ENCODE measurements at regions not wholly inside any gene's neighbourhood (a gene's known extent, or its start where the extent isn't known, plus 50 kb on each side); places are given as distances from the start of the nearest gene placed in this dataset.

GRCh38 chr1:82830690-82831380 lies 1030.1 kb downstream of the ADGRL2 start:
- Histone ChIP-seq H3K4me3 (ENCODE audit: low read length) (no peak overlapping the region), H3K4me1 (ENCODE audit: control insufficient read depth in 2 of 2, insufficient read depth in 2 of 2, low read length in 2 of 2) (no peaks in the 10 kb centered on the region), H3K27me3 (ENCODE audit: control insufficient read depth in 2 of 2, insufficient read depth in 2 of 2, low read length in 2 of 2) (no peaks in the 10 kb centered on the region), H3K9me3 (ENCODE audit: control insufficient read depth in 2 of 3, low read length in 3 of 3) (no peaks in the 10 kb centered on the region), H3K36me3 (ENCODE audit: control insufficient read depth in 2 of 3, insufficient read depth in 3 of 3, low read length in 3 of 3) (no peaks in the 10 kb centered on the region), H3K27ac (ENCODE audit: low read depth, low read length) (no peak overlapping the region)
- peak overlapping the region in 6 of 9 donors; percentile 3 to 68 (median 56) for H3K27ac Mint-ChIP-seq
- peak; percentile 89 for ATAC-seq
- H3K36me3 Mint-ChIP-seq, result no peaks in the 10 kb centered on the region
- H3K4me3 Mint-ChIP-seq, result peak overlapping the region in 4 of 10 donors; percentile 4 to 23 (median 10)
- H3K9me3 Mint-ChIP-seq, result peaks cover 0 to 4% (median 0%) of the 10 kb centered on the region in 11 donors
- DNase-seq, result peak in 3 of 9 donors; percentile 27 to 44 (median 28)
- CTCF ChIA-PET, result no interaction called here
- peaks cover 4 to 13% (median 5%) of the 10 kb centered on the region in 7 donors for H3K4me1 Mint-ChIP-seq
- intact Hi-C loops (cut with micrococcal nuclease), result no loop called here
- peaks cover 0 to 4% (median 0%) of the 10 kb centered on the region in 5 donors for H3K27me3 Mint-ChIP-seq
- POLR2A ChIA-PET, result no interaction called here

- H3K27ac Mint-ChIP-seq, result no peak overlapping the region
These were observed 1028.8 kb downstream of the ADGRL2 start for GRCh38 chr1:82829527-82829926.

DNA sequence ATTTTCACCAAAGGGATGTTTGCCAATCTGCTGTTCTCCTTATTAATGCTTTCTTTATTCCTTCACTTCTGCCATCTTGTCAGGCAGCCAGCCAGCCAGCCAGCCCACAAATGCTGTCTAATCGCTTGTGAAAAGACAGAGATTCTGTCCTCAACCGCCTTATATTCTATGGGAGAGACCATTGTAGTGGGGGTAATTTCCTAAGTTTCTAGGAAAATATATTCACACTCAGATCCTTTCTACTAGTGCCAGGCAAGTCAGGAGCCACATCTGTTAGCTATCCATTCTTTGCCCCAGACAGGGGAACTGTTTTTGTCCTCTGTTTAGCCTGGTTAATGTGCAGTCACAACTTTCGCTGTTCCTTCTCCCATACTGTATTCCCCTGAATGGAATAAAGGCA lies 1023.1 kb downstream of the ADGRL2 start:
- Histone ChIP-seq H3K36me3 (ENCODE audit: control insufficient read depth in 2 of 3, insufficient read depth in 3 of 3, low read length in 3 of 3) (no peaks in the 10 kb centered on the region), H3K4me1 (ENCODE audit: control insufficient read depth in 2 of 2, insufficient read depth in 2 of 2, low read length in 2 of 2) (no peaks in the 10 kb centered on the region), H3K27me3 (ENCODE audit: control insufficient read depth in 2 of 2, insufficient read depth in 2 of 2, low read length in 2 of 2) (no peaks in the 10 kb centered on the region), H3K9me3 (ENCODE audit: control insufficient read depth in 2 of 3, low read length in 3 of 3) (no peaks in the 10 kb centered on the region), H3K27ac (ENCODE audit: low read depth, low read length) (no peak overlapping the region), H3K4me3 (ENCODE audit: low read length) (no peak overlapping the region)
- intact Hi-C loops (cut with micrococcal nuclease), result no loop called here
- CTCF ChIA-PET, result interaction anchor here (0.5 kb wide), 1 partner anchor 12 kb away, joined by 3 read pairs; no protein-coding TSS in a partner anchor
- peaks cover 0 to 10% (median 4%) of the 10 kb centered on the region in 5 donors for H3K27me3 Mint-ChIP-seq
- DNase-seq (no peak), ATAC-seq (no peak)
- peaks cover 5 to 12% (median 7%) of the 10 kb centered on the region in 7 donors for H3K4me1 Mint-ChIP-seq
- POLR2A ChIA-PET, result no interaction called here
- no peaks in the 10 kb centered on the region for H3K36me3 Mint-ChIP-seq
- no peak overlapping the region for H3K27ac Mint-ChIP-seq
- no peak overlapping the region for H3K4me3 Mint-ChIP-seq
- H3K9me3 Mint-ChIP-seq, result no peaks in the 10 kb centered on the region

More at GRCh38 chr1:82829527-82829926, 1028.8 kb downstream of the ADGRL2 start:
- Histone ChIP-seq H3K4me1 (ENCODE audit: control insufficient read depth in 2 of 2, insufficient read depth in 2 of 2, low read length in 2 of 2) (no peaks in the 10 kb centered on the region), H3K27ac (ENCODE audit: low read depth, low read length) (no peak overlapping the region), H3K4me3 (ENCODE audit: low read length) (no peak overlapping the region), H3K27me3 (ENCODE audit: control insufficient read depth in 2 of 2, insufficient read depth in 2 of 2, low read length in 2 of 2) (no peaks in the 10 kb centered on the region), H3K9me3 (ENCODE audit: control insufficient read depth in 2 of 3, low read length in 3 of 3) (no peaks in the 10 kb centered on the region), H3K36me3 (ENCODE audit: control insufficient read depth in 2 of 3, insufficient read depth in 3 of 3, low read length in 3 of 3) (no peaks in the 10 kb centered on the region)
- ATAC-seq (no peak), DNase-seq (no peak)
- peaks cover 0 to 4% (median 0%) of the 10 kb centered on the region in 11 donors for H3K9me3 Mint-ChIP-seq
- no peak overlapping the region for H3K4me3 Mint-ChIP-seq
- H3K4me1 Mint-ChIP-seq, result peaks cover 4 to 13% (median 5%) of the 10 kb centered on the region in 7 donors
- peaks cover 0 to 10% (median 4%) of the 10 kb centered on the region in 5 donors for H3K27me3 Mint-ChIP-seq
- intact Hi-C loops (cut with micrococcal nuclease), result no loop called here
- POLR2A ChIA-PET, result no interaction called here
- CTCF ChIA-PET, result no interaction called here
- H3K36me3 Mint-ChIP-seq, result no peaks in the 10 kb centered on the region

DNA sequence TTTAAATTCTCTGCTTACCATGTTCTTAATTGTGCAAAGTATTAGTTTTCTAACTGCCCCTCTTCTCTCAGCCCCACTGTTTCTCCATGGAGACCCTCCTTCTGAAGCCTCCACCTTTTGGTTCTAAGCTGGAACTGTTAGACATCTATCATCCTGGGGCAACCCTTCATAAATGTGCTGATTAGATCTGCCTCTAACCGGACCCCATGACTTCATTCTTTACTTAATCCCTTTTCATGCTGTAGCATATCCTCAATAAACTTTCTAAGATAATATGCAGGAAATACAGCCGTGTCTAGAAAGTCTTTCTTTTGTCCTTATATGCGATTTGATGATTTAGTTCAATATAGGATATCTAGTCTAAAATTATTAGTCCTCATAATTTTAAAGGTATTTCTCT lies 1020.1 kb downstream of the ADGRL2 start:
- Mint-ChIP-seq H3K27me3 (peaks cover 0 to 10% (median 0%) of the 10 kb centered on the region in 5 donors), H3K4me1 (peaks cover 6 to 17% (median 11%) of the 10 kb centered on the region in 7 donors), H3K36me3 (no peaks in the 10 kb centered on the region), H3K27ac (peak overlapping the region in 1 of 9 donors; percentile 32), H3K9me3 (no peaks in the 10 kb centered on the region), H3K4me3 (no peak overlapping the region)
- POLR2A ChIA-PET, result no interaction called here
- Histone ChIP-seq H3K36me3 (ENCODE audit: control insufficient read depth in 2 of 3, insufficient read depth in 3 of 3, low read length in 3 of 3) (no peaks in the 10 kb centered on the region), H3K9me3 (ENCODE audit: control insufficient read depth in 2 of 3, low read length in 3 of 3) (no peaks in the 10 kb centered on the region), H3K27ac (ENCODE audit: low read depth, low read length) (no peak overlapping the region), H3K4me1 (ENCODE audit: control insufficient read depth in 2 of 2, insufficient read depth in 2 of 2, low read length in 2 of 2) (no peaks in the 10 kb centered on the region), H3K4me3 (ENCODE audit: low read length) (no peak overlapping the region), H3K27me3 (ENCODE audit: control insufficient read depth in 2 of 2, insufficient read depth in 2 of 2, low read length in 2 of 2) (no peaks in the 10 kb centered on the region)
- ATAC-seq, result no peak
- intact Hi-C loops (cut with micrococcal nuclease), result no loop called here
- DNase-seq, result no peak
- CTCF ChIA-PET, result no interaction called here

GRCh38 chr1:82819234-82819633 lies 1018.5 kb downstream of the ADGRL2 start:
- no peaks in the 10 kb centered on the region for H3K27me3 Mint-ChIP-seq
- H3K4me1 Mint-ChIP-seq, result peaks cover 6 to 17% (median 11%) of the 10 kb centered on the region in 7 donors
- peak overlapping the region; percentile 1 to 63 (median 42) for H3K4me3 Mint-ChIP-seq
- intact Hi-C loops (cut with micrococcal nuclease), result no loop called here
- Histone ChIP-seq H3K4me3 (ENCODE audit: low read length) (peak overlapping the region; percentile 16), H3K36me3 (ENCODE audit: control insufficient read depth in 2 of 3, insufficient read depth in 3 of 3, low read length in 3 of 3) (no peaks in the 10 kb centered on the region), H3K9me3 (ENCODE audit: control insufficient read depth in 2 of 3, low read length in 3 of 3) (no peaks in the 10 kb centered on the region), H3K27ac (ENCODE audit: low read depth, low read length) (no peak overlapping the region), H3K27me3 (ENCODE audit: control insufficient read depth in 2 of 2, insufficient read depth in 2 of 2, low read length in 2 of 2) (no peaks in the 10 kb centered on the region), H3K4me1 (ENCODE audit: control insufficient read depth in 2 of 2, insufficient read depth in 2 of 2, low read length in 2 of 2) (no peaks in the 10 kb centered on the region)
- DNase-seq, result peak in 1 of 9 donors; percentile 3
- H3K36me3 Mint-ChIP-seq, result no peaks in the 10 kb centered on the region
- no peaks in the 10 kb centered on the region for H3K9me3 Mint-ChIP-seq
- H3K27ac Mint-ChIP-seq, result peak overlapping the region in 5 of 9 donors; percentile 1 to 71 (median 12)
- POLR2A ChIA-PET, result no interaction called here
- CTCF ChIA-PET, result no interaction called here
- ATAC-seq, result no peak

GRCh38 chr1:82818586-82818985 lies 1017.9 kb downstream of the ADGRL2 start:
- CTCF ChIA-PET, result interaction anchor here (0.6 kb wide), 1 partner anchor 1578 kb away, joined by 3 read pairs; no protein-coding TSS in a partner anchor
- H3K36me3 Mint-ChIP-seq, result no peaks in the 10 kb centered on the region
- no peaks in the 10 kb centered on the region for H3K9me3 Mint-ChIP-seq
- Histone ChIP-seq H3K27ac (ENCODE audit: low read depth, low read length) (no peak overlapping the region), H3K4me3 (ENCODE audit: low read length) (peak overlapping the region; percentile 16), H3K4me1 (ENCODE audit: control insufficient read depth in 2 of 2, insufficient read depth in 2 of 2, low read length in 2 of 2) (no peaks in the 10 kb centered on the region), H3K27me3 (ENCODE audit: control insufficient read depth in 2 of 2, insufficient read depth in 2 of 2, low read length in 2 of 2) (no peaks in the 10 kb centered on the region), H3K36me3 (ENCODE audit: control insufficient read depth in 2 of 3, insufficient read depth in 3 of 3, low read length in 3 of 3) (no peaks in the 10 kb centered on the region), H3K9me3 (ENCODE audit: control insufficient read depth in 2 of 3, low read length in 3 of 3) (no peaks in the 10 kb centered on the region)
- no peak for DNase-seq
- H3K27me3 Mint-ChIP-seq, result no peaks in the 10 kb centered on the region
- H3K4me3 Mint-ChIP-seq, result peak overlapping the region in 9 of 10 donors; percentile 1 to 63 (median 35)
- POLR2A ChIA-PET, result interaction anchor here (0.6 kb wide), 1 partner anchor 79 kb away, joined by 3 read pairs; no protein-coding TSS in a partner anchor
- no peak for ATAC-seq
- peaks cover 6 to 17% (median 11%) of the 10 kb centered on the region in 7 donors for H3K4me1 Mint-ChIP-seq
- intact Hi-C loops (cut with micrococcal nuclease), result no loop called here
- H3K27ac Mint-ChIP-seq, result peak overlapping the region in 4 of 9 donors; percentile 12 to 71 (median 20)

DNA sequence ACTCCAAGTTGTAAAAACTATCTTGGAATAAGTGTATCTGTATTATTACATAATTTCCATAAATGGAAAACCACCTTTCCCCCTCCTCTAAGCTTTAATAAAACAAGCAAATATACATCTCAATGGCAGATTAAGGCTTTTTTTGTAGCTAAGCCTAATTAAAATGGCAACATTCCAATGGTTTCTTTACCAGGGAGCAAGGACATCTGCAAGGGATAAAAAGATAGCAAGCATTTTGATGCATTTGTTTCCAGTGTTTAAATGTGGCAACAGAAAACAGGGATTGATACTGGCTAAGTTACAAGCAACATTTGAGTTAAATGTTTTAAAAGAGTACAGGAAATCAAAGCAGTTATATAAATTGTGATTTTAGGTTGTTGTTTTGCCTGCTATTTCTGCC lies 1012.7 kb downstream of the ADGRL2 start:
- H3K4me1 Mint-ChIP-seq, result peaks cover 0 to under 1% (median 0%) of the 10 kb centered on the region in 7 donors
- H3K9me3 Mint-ChIP-seq, result no peaks in the 10 kb centered on the region
- H3K36me3 Mint-ChIP-seq, result no peaks in the 10 kb centered on the region
- no peak overlapping the region for H3K27ac ChIP-seq (ENCODE audit: low read depth, low read length)
- no peak overlapping the region for H3K4me3 Mint-ChIP-seq
- intact Hi-C loops (cut with micrococcal nuclease), result no loop called here
- no peaks in the 10 kb centered on the region for H3K4me1 ChIP-seq (ENCODE audit: control insufficient read depth in 2 of 2, insufficient read depth in 2 of 2, low read length in 2 of 2)
- H3K27ac Mint-ChIP-seq, result no peak overlapping the region
- ChIA-PET POLR2A (no interaction called here), CTCF (no interaction called here)
- H3K4me3 ChIP-seq (ENCODE audit: low read length), result no peak overlapping the region
- H3K36me3 ChIP-seq (ENCODE audit: control insufficient read depth in 2 of 3, insufficient read depth in 3 of 3, low read length in 3 of 3), result no peaks in the 10 kb centered on the region
- H3K27me3 Mint-ChIP-seq, result peaks cover 0 to 15% (median 0%) of the 10 kb centered on the region in 5 donors
- H3K27me3 ChIP-seq (ENCODE audit: control insufficient read depth in 2 of 2, insufficient read depth in 2 of 2, low read length in 2 of 2), result no peaks in the 10 kb centered on the region
- no peaks in the 10 kb centered on the region for H3K9me3 ChIP-seq (ENCODE audit: control insufficient read depth in 2 of 3, low read length in 3 of 3)
- ATAC-seq (no peak), DNase-seq (no peak)
